ENCODE measurements at regions not wholly inside any gene's neighbourhood (a gene's known extent, or its start where the extent isn't known, plus 50 kb on each side); places are given as distances from the start of the nearest gene placed in this dataset.

- TF ChIP-seq CTCF (IDR thresholded peaks at IDR 0.05; ENCODE audit: poor library complexity, severe bottlenecking) (no peak), REST (IDR thresholded peaks at IDR 0.05; ENCODE audit: borderline replicate concordance) (no peak), EZH2 (IDR thresholded peaks at IDR 0.05; ENCODE audit: borderline replicate concordance, insufficient read depth, low read length, poor library complexity, severe bottlenecking) (no peak), TAF1 (IDR thresholded peaks at IDR 0.05; ENCODE audit: low read depth) (no peak), EP300 (conservative IDR thresholded peaks at IDR 0.05; ENCODE audit: poor library complexity, severe bottlenecking) (no peak)
Observed at GRCh38 chr12:114998750-114999128, 314.8 kb upstream of the TBX3 start.
